Choroid plexus epithelial cell (primary cell): ENCODE measurements at regions not wholly inside any gene's neighbourhood (a gene's known extent, or its start where the extent isn't known, plus 50 kb on each side); places are given as distances from the start of the nearest gene placed in this dataset.

Source experiments
- DNase-seq: peaks from one replicate; pipeline ENCODE4 v3.0.0-alpha.2; 2010; ENCODE audit warnings: low read depth
- H3K4me3 ChIP-seq: 2 replicates; pipeline ENCODE4 v1.5.1; 2011; ENCODE audit warnings: low read depth, mild to moderate bottlenecking, control low read depth, low read length, moderate library complexity
- TF ChIP-seq, protein P1 (sequence below): conservative IDR thresholded peaks from 2 replicates; pipeline ENCODE4 v1.5.1; 2011; ENCODE audit warnings: low read depth, mild to moderate bottlenecking, control low read depth, inconsistent platforms, low read length, moderate library complexity

GRCh38 chr1:218200979-218201378 lies 84.1 kb upstream of the RRP15 start:
- TF ChIP-seq, protein P1, sequence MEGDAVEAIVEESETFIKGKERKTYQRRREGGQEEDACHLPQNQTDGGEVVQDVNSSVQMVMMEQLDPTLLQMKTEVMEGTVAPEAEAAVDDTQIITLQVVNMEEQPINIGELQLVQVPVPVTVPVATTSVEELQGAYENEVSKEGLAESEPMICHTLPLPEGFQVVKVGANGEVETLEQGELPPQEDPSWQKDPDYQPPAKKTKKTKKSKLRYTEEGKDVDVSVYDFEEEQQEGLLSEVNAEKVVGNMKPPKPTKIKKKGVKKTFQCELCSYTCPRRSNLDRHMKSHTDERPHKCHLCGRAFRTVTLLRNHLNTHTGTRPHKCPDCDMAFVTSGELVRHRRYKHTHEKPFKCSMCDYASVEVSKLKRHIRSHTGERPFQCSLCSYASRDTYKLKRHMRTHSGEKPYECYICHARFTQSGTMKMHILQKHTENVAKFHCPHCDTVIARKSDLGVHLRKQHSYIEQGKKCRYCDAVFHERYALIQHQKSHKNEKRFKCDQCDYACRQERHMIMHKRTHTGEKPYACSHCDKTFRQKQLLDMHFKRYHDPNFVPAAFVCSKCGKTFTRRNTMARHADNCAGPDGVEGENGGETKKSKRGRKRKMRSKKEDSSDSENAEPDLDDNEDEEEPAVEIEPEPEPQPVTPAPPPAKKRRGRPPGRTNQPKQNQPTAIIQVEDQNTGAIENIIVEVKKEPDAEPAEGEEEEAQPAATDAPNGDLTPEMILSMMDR = no peak
- no peak overlapping the region for H3K4me3 ChIP-seq
- DNase-seq = no peak

GRCh38 chr1:218201601-218202000 lies 83.5 kb upstream of the RRP15 start:
- H3K4me3 ChIP-seq = no peak overlapping the region
- TF ChIP-seq, protein P1 = no peak
- no peak for DNase-seq

DNA sequence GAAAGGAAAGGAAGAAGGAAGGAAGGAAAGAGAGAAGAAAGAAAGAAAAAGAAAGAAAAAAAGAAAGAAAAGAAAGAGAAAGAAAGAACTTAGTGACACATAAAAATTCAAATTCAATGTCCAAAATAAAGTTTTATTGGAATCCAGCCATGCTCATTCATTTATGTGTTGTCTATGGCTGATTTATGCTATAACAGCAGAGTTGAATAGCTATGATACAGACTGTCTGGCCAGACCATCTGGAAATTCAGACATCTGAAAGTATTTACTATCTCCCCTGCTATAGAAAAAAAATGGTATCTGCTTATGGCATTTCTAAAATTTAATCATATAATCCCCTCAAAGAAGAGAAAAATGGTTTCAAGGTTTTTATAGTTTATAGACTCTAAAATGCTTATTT lies 79.4 kb upstream of the RRP15 start:
- DNase-seq = no peak
- TF ChIP-seq, protein P1 = no peak
- no peak overlapping the region for H3K4me3 ChIP-seq

GRCh38 chr1:218207194-218207593 lies 77.9 kb upstream of the RRP15 start:
- TF ChIP-seq, protein P1 = no peak
- DNase-seq = no peak
- H3K4me3 ChIP-seq = no peak overlapping the region

GRCh38 chr1:218209351-218209861 lies 75.7 kb upstream of the RRP15 start:
- H3K4me3 ChIP-seq = no peak overlapping the region
- TF ChIP-seq, protein P1 = no peak
- peak; percentile 66 for DNase-seq

DNA sequence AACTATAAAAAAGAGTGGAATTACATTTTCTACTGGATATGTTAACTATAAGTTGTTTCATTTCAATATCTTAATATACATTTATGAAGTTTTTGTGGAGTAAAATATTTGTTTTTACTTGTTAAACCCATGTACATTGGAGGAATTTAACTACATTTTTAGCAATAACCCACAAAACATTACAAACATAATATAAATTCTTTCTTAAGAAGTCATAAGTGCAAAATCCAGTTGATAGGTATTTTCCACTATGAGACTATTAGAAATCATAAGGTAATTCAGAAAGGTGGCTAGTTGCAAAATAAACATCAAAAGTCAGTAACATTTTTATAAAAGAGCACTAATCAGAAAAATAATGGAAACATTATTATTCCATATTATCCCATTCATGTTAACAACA lies 73.9 kb upstream of the RRP15 start:
- peak; percentile 60 for DNase-seq
- no peak overlapping the region for H3K4me3 ChIP-seq
- TF ChIP-seq, protein P1 = no peak

DNA sequence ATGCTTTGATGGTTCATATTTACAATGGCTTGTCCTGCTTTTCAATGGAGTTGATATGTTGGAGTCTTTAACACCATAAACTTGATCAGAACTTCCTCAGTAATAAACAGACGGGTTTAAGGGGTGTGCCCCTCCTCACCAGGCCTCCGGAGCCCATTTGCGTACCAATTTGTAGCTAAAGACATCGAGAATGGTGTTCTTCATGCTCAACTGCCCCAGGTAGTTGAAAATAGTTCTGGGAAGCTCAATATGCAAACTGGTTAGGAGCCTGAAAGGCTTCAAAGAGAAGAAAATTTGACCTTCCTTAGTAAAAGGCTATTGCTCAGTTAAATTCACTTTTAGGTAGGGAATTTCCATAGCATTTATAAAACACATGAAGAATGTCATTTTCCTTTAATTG lies 68.1 kb upstream of the RRP15 start:
- no peak overlapping the region for H3K4me3 ChIP-seq
- no peak for DNase-seq
- TF ChIP-seq, protein P1 = no peak
